ENCODE measurements at regions not wholly inside any gene's neighbourhood (a gene's known extent, or its start where the extent isn't known, plus 50 kb on each side); places are given as distances from the start of the nearest gene placed in this dataset.

DNA sequence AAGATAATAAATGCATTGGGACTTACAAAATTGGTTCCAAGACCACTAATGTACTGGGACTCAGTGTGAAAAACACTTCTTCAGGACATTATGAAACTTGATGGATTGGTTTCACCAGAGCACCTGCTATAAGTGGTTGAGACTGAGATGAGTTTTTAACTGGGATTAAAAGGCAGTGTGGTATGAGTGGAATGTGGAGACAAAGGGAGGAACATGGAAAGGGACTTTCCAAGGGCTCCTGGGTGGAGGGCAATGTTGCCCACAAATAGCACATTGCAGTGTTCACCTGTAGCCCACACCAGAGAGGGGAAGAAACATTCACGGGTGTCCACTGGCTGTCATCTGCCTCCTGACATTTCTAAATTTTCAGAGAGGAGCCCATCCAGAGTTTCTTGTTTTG is 253.3 kb upstream of the TANK start:
- intact Hi-C loops (cut with DNase I; ENCODE audit: low total_unique reads), result no loop called here
- TF ChIP-seq POLR2AphosphoS5 (IDR thresholded peaks at IDR 0.05) (no peak), POLR2A (IDR thresholded peaks at IDR 0.05) (no peak)
- TF ChIP-seq, protein P1, sequence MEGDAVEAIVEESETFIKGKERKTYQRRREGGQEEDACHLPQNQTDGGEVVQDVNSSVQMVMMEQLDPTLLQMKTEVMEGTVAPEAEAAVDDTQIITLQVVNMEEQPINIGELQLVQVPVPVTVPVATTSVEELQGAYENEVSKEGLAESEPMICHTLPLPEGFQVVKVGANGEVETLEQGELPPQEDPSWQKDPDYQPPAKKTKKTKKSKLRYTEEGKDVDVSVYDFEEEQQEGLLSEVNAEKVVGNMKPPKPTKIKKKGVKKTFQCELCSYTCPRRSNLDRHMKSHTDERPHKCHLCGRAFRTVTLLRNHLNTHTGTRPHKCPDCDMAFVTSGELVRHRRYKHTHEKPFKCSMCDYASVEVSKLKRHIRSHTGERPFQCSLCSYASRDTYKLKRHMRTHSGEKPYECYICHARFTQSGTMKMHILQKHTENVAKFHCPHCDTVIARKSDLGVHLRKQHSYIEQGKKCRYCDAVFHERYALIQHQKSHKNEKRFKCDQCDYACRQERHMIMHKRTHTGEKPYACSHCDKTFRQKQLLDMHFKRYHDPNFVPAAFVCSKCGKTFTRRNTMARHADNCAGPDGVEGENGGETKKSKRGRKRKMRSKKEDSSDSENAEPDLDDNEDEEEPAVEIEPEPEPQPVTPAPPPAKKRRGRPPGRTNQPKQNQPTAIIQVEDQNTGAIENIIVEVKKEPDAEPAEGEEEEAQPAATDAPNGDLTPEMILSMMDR (IDR thresholded peaks at IDR 0.05), result no peak
- no peaks in the 10 kb centered on the region for H3K36me3 ChIP-seq
- no peaks in the 10 kb centered on the region for H3K9me3 ChIP-seq
- DNase-seq (ENCODE audit: low spot score in 2 of 2), result no peak
- H3K4me1 ChIP-seq, result no peaks in the 10 kb centered on the region
- H3K4me3 ChIP-seq, result no peak overlapping the region
- H3K27me3 ChIP-seq, result no peaks in the 10 kb centered on the region
- H3K27ac ChIP-seq, result no peak overlapping the region

DNA sequence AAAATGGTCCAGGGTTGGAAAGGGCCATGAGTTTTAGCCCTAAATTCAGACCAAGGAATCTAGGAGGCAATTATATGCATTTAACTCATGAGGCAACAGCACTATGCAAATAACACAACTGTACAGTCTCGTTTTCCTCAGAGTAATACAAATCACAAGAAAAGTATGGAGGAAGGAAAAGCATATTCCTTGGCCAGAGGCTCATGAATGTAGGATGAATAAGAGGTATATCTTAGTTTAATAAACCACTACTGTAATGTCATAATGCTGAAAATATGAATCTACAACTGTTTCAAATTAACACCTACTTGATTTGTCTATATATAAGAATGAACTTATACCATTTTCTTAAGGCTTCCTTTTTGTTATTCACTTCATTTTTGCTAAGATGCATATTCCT is 252.5 kb upstream of the TANK start:
- TF ChIP-seq POLR2AphosphoS5 (IDR thresholded peaks at IDR 0.05) (no peak), POLR2A (IDR thresholded peaks at IDR 0.05) (no peak)
- TF ChIP-seq, protein P1 (IDR thresholded peaks at IDR 0.05), result no peak
- H3K27me3 ChIP-seq, result no peaks in the 10 kb centered on the region
- H3K9me3 ChIP-seq, result no peaks in the 10 kb centered on the region
- intact Hi-C loops (cut with DNase I; ENCODE audit: low total_unique reads), result no loop called here
- no peak overlapping the region for H3K4me3 ChIP-seq
- no peaks in the 10 kb centered on the region for H3K36me3 ChIP-seq
- DNase-seq (ENCODE audit: low spot score in 2 of 2), result no peak
- no peaks in the 10 kb centered on the region for H3K4me1 ChIP-seq
- no peak overlapping the region for H3K27ac ChIP-seq

DNA sequence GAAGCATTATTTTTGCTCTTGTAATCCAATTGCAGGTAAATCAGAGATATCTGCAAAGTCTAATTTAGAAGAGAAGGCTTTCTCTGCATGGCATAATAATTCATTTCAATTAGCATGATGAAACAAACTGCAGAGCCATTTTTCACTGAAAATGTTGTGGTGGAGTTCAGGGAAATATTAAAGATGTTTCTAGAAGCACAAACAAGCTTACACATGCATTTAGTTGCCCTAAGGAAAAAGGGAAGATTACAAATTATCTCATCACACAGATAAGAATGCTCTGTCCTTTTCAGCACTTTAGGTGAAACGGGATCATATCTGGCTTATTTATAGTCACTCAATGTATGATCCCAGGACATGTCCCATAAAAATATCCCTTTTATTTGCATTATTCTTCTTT is 252.1 kb upstream of the TANK start:
- no peaks in the 10 kb centered on the region for H3K27me3 ChIP-seq
- no peak overlapping the region for H3K4me3 ChIP-seq
- no peaks in the 10 kb centered on the region for H3K9me3 ChIP-seq
- DNase-seq (ENCODE audit: low spot score in 2 of 2), result no peak
- no peaks in the 10 kb centered on the region for H3K36me3 ChIP-seq
- H3K4me1 ChIP-seq, result no peaks in the 10 kb centered on the region
- no peak overlapping the region for H3K27ac ChIP-seq
- no peak for TF ChIP-seq POLR2AphosphoS5 (IDR thresholded peaks at IDR 0.05)
- no peak for TF ChIP-seq POLR2A (IDR thresholded peaks at IDR 0.05)
- TF ChIP-seq, protein P1 (IDR thresholded peaks at IDR 0.05), result no peak
- intact Hi-C loops (cut with DNase I; ENCODE audit: low total_unique reads), result no loop called here

DNA sequence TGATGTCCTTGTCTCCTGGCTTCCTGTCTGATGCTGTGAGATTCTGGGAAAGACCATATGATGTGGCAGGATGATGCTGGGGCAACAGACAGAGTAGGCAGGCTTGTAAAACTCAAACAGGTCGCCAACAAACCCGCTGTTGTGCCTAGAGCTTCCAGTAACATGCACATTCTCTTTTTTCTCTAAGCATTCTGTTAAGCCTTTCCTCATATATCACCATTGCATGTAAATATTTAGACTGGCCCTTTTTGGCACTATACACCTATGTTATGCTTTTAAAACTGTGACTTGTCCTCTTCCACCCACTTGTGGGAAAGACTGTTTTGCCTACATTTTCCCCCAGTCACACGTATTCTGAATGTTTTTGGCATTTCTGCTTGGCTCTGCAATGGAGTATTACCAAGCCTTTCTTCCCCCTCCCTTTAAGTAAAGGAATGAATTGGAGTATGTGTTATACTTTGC is 250.4 kb upstream of the TANK start:
- intact Hi-C loops (cut with DNase I; ENCODE audit: low total_unique reads), result no loop called here
- no peaks in the 10 kb centered on the region for H3K9me3 ChIP-seq
- H3K27me3 ChIP-seq, result no peaks in the 10 kb centered on the region
- no peaks in the 10 kb centered on the region for H3K4me1 ChIP-seq
- TF ChIP-seq POLR2AphosphoS5 (IDR thresholded peaks at IDR 0.05) (no peak), POLR2A (IDR thresholded peaks at IDR 0.05) (no peak)
- TF ChIP-seq, protein P1 (IDR thresholded peaks at IDR 0.05), result no peak
- no peak for DNase-seq (ENCODE audit: low spot score in 2 of 2)
- H3K36me3 ChIP-seq, result no peaks in the 10 kb centered on the region
- H3K4me3 ChIP-seq, result no peak overlapping the region
- H3K27ac ChIP-seq, result peak overlapping the region; percentile 57 to 69

DNA sequence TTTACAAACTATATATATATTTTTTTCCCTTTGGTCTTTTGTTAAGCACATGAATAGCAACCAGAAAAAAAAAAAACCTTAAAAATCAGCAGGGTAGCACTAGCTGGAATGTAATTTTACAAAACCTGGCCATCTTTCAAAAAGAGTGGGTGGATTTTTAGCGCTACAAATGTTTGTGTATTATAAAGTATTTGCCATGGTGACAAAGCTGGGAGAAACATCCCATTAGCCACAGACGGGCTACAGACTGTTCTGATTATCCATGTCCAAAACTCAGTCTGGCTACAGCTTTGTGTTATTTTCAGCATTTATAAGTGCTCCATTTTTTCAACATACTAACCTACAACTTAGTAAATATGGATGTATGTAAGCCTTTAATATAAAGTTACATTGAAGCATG is 249.5 kb upstream of the TANK start:
- TF ChIP-seq, protein P1 (IDR thresholded peaks at IDR 0.05), result no peak
- TF ChIP-seq POLR2AphosphoS5 (IDR thresholded peaks at IDR 0.05) (no peak), POLR2A (IDR thresholded peaks at IDR 0.05) (no peak)
- Histone ChIP-seq H3K27me3 (no peaks in the 10 kb centered on the region), H3K4me3 (no peak overlapping the region), H3K36me3 (no peaks in the 10 kb centered on the region), H3K27ac (peak overlapping the region; percentile 48 to 69), H3K4me1 (no peaks in the 10 kb centered on the region), H3K9me3 (no peaks in the 10 kb centered on the region)
- no peak for DNase-seq (ENCODE audit: low spot score in 2 of 2)
- intact Hi-C loops (cut with DNase I; ENCODE audit: low total_unique reads), result no loop called here

Measured in breast epithelium (tissue), 4 donors.